ENCODE measurements at regions not wholly inside any gene's neighbourhood (a gene's known extent, or its start where the extent isn't known, plus 50 kb on each side); places are given as distances from the start of the nearest gene placed in this dataset.
"Not testable (repeated sequence)": the region's sequence is repeated elsewhere in the genome, so short reads cannot be mapped to it uniquely, and the experiment has no call there.

DNA sequence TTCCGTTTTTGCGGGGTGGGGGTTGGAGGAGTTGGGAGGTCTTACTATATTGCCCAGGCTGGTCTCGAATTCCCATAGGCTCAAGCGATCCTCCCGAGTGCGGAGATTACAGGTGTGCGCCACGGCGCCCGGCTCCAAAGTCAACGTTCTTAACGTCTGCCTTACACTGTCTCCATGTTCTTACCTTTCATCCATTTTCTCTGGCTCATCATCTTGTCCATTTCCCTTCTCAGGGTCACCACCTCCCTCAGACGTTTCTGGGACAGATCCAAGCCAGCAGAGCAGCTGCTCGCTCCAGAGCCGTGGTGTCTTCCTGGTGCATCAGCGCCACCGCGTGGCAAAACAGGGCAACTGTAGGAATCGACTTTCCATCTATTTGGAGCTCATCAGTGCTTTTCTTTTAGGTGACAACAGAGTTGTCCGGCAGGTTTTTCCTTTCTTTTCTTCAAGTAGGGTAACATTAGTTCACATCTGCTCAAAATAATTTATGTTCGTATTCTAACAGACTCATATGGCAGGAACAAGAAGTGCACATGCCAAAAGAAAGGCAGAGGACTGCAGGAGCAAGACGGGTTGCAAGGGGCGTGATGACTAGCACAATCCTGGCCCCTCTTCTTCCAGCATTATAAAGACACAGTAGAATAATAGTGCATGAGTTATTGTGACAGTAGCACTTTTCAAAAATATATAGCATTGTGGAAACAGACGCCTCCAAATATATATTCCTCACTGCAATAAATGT lies 103.1 kb upstream of the ABCC4 start:
- peak; percentile 59 for DNase-seq (ENCODE audit: extremely low read depth, low read depth)
- peak overlapping the region; percentile 43 for H3K4me3 ChIP-seq (replicated peaks; ENCODE audit: low read depth, low read length)
- TF ChIP-seq, protein P1, sequence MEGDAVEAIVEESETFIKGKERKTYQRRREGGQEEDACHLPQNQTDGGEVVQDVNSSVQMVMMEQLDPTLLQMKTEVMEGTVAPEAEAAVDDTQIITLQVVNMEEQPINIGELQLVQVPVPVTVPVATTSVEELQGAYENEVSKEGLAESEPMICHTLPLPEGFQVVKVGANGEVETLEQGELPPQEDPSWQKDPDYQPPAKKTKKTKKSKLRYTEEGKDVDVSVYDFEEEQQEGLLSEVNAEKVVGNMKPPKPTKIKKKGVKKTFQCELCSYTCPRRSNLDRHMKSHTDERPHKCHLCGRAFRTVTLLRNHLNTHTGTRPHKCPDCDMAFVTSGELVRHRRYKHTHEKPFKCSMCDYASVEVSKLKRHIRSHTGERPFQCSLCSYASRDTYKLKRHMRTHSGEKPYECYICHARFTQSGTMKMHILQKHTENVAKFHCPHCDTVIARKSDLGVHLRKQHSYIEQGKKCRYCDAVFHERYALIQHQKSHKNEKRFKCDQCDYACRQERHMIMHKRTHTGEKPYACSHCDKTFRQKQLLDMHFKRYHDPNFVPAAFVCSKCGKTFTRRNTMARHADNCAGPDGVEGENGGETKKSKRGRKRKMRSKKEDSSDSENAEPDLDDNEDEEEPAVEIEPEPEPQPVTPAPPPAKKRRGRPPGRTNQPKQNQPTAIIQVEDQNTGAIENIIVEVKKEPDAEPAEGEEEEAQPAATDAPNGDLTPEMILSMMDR (IDR thresholded peaks at IDR 0.05; ENCODE audit: low read depth, low read length, missing control alignments), result peak; percentile 87

DNA sequence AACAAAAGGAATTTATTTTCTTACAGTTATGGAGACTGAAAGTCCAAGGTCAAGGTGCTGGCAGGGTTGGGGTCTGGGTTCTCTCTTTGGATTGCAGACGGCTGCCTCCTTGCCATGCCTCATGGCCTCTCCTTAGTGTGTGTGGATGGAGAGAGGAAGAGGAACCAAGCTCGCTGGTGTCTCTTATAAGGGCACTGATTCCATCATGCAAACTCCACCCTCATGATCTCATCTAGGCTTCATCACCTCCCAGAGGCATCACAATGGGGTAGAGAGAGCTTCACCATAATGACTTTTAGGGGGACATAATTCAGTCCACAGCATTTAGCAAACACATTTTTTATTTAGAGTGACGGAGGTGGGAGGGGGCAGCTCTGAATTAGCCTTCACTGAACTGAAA lies 104.9 kb upstream of the ABCC4 start:
- no peak for DNase-seq (ENCODE audit: extremely low read depth, low read depth)
- TF ChIP-seq, protein P1 (IDR thresholded peaks at IDR 0.05; ENCODE audit: low read depth, low read length, missing control alignments), result no peak

DNA sequence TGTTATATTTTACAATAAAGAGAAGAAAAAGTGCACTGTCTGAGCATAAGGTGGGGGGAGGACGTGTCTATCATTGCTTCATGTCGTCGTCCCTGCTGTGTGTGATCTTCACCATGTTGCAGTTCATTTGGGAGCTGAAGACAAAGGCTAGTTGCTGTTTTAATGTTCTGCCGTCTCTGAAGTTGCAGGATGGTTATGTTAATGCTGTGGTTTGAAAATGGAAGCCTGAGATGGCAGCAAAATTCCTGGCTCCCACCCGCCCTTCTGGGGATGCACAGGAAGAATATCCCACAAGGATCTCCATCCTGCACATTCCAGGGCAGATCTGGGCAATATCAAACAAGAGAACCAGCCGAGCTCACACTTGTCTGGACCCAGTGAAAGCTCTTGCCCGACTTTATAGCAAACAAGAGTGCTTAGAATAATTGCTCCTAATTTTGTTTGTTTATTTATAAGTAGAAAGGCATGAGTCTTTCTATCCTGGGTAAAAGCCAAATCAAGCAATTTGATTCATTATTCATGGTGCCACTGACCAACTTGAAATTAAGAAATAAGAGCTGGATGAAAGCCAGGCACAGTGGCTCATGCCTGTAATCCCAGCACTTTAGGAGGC lies 110.3 kb upstream of the ABCC4 start:
- no peak overlapping the region for H3K4me3 ChIP-seq (replicated peaks; ENCODE audit: low read depth, low read length)
- TF ChIP-seq, protein P1 (IDR thresholded peaks at IDR 0.05; ENCODE audit: low read depth, low read length, missing control alignments), result no peak
- no peak for DNase-seq (ENCODE audit: extremely low read depth, low read depth)

More for the DNA sequence above, 104.9 kb upstream of the ABCC4 start:
- H3K4me3 ChIP-seq (replicated peaks; ENCODE audit: low read depth, low read length), result no peak overlapping the region

DNA sequence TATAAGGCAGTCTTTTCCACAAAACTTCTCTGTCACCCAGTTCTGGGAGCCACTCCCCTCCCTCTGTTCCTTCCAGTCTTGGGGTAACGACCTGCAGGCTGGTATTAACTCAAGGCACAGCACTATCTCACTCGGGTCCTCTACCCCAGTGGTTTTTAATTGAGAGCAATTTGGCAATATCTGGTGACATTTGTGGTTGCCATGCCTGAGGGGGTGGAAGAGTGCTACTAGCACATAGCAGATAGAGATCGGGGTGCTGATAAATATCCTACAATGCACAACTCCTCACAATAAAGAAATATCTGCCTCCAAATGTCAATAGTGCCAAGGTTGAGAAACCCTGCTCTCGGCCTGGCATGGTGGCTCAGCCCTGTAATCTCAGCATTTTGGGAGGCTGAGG lies 117.7 kb upstream of the ABCC4 start:
- TF ChIP-seq, protein P1 (IDR thresholded peaks at IDR 0.05; ENCODE audit: low read depth, low read length, missing control alignments), result no peak
- no peak overlapping the region for H3K4me3 ChIP-seq (replicated peaks; ENCODE audit: low read depth, low read length)
- DNase-seq (ENCODE audit: extremely low read depth, low read depth), result no peak

DNA sequence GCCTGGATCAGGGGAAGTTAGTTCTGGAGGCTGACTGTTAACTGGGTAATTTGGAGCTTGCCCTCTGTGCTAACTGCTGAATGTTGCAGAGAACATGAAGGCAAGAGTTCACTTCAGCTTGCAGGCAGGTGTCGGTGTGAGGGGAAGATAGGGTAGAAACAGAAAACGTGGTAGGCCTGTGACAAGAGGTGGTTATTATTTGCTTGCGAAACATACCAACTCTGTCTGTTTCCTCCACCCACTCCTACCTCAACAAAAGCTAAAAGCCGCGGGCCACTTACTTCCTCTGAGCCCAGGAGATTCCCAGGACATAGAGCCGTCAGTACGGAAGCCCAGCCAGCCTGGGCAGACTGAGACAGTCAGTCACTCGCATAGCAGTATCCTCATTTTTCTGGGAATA lies 119.2 kb upstream of the ABCC4 start:
- TF ChIP-seq, protein P1 (IDR thresholded peaks at IDR 0.05; ENCODE audit: low read depth, low read length, missing control alignments), result no peak
- no peak overlapping the region for H3K4me3 ChIP-seq (replicated peaks; ENCODE audit: low read depth, low read length)
- no peak for DNase-seq (ENCODE audit: extremely low read depth, low read depth)

DNA sequence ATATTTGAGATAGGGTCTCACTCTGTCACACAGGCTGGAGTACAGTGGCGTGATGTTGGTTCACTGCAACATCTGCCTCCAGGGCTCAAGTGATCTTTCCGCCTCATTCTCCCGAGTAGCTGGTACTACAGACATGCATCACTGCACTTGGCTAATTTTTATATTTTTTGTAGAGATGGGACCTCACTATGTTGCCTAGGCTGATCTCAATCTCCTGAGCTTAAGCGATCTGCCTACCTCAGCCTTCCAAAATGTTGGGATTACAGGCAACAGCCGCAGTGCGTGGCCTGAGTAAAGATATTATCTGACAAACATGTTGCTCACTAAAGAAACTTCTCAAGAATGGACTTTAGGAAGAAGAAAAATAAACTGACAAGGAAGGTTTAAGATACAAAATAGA lies 125.4 kb upstream of the ABCC4 start:
- no peak for DNase-seq (ENCODE audit: extremely low read depth, low read depth)
- no peak overlapping the region for H3K4me3 ChIP-seq (replicated peaks; ENCODE audit: low read depth, low read length)
- TF ChIP-seq, protein P1 (IDR thresholded peaks at IDR 0.05; ENCODE audit: low read depth, low read length, missing control alignments), result no peak

DNA sequence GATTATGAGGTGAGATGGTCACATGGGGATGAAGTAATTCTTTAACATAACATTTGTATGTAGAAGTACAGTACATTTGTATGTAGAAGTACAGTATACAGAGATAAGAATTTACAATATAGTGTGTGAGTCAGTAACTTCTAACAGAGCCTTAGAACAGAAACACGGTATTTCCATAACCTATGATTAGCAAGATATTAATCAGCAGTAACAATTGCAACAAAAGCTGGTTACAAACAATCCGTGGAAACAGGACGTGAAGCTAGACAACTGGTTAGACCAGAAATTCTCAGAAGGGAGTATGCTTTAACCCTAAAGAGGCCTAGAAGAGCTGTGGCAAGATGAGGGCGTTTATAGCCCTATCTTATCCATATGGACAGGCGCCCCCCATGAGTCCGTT lies 122.0 kb upstream of the CLDN10 start:
- not testable (repeated sequence) for H3K4me3 ChIP-seq (replicated peaks; ENCODE audit: low read depth, low read length); DNase-seq (ENCODE audit: extremely low read depth, low read depth)

Data from HFF-Myc (cell line).